IMR-90 (cell line): ENCODE measurements at regions not wholly inside any gene's neighbourhood (a gene's known extent, or its start where the extent isn't known, plus 50 kb on each side); places are given as distances from the start of the nearest gene placed in this dataset.
"Not testable (repeated sequence)": the region's sequence is repeated elsewhere in the genome, so short reads cannot be mapped to it uniquely, and the experiment has no call there.

Experiments
- ATAC-seq: fragments of 200-7000 bp; cut with Tn5 transposase; 2 replicates; pipeline ENCODE4 v1.9.1; 2020; ENCODE audit warnings: low read depth, mild to moderate bottlenecking, moderate library complexity
- BruUV-seq: library from RNA; stranded (reverse); fragments of 400-500 nt; replicated peaks from 2 replicates; lab custom pipeline; 2021; lab: Mats Ljungman, UMichigan
- CTCF ChIA-PET: fragments of 300-600 bp; formaldehyde crosslinking; extraction: SDS; loops from one replicate; lab custom pipeline; 2021; ENCODE audit warnings: antibody characterized with exemption; lab: Yijun Ruan, JAX
- POLR2A ChIA-PET: fragments of 300-600 bp; sonication (Branson Sonifier 250); formaldehyde crosslinking; loops from one replicate; lab custom pipeline; 2022; ENCODE audit warnings: antibody characterized with exemption; ENCODE audit not compliant: unreplicated experiment; lab: Charles Lee
- DNase-seq: peaks from one replicate; pipeline ENCODE4 v3.0.0; 2013
- H2AFZ ChIP-seq: replicated peaks from 2 replicates; pipeline ENCODE3; 2013; ENCODE audit warnings: low read length, mild to moderate bottlenecking; ENCODE audit not compliant: poor library complexity
- H2AK5ac ChIP-seq: 2 replicates; pipeline ENCODE4 v1.6.1; 2013; ENCODE audit warnings: low read depth, low read length, inconsistent platforms
- H2AK9ac ChIP-seq: replicated peaks from 2 replicates; pipeline ENCODE3; 2013; ENCODE audit warnings: mild to moderate bottlenecking, low read depth, low read length, moderate library complexity; ENCODE audit not compliant: poor library complexity
- H2BK120ac ChIP-seq: 2 replicates; pipeline ENCODE4 v1.6.1; 2013; ENCODE audit warnings: low read depth, low read length, inconsistent platforms
- H2BK15ac ChIP-seq: 3 replicates; pipeline ENCODE4 v1.6.1; 2013; ENCODE audit warnings: low read depth, low read length, inconsistent platforms
- H2BK20ac ChIP-seq: 2 replicates; pipeline ENCODE4 v1.6.1; 2013; ENCODE audit warnings: low read depth, mild to moderate bottlenecking, inconsistent platforms, low read length, moderate library complexity
- H2BK5ac ChIP-seq: 2 replicates; pipeline ENCODE4 v1.6.1; 2013; ENCODE audit warnings: mild to moderate bottlenecking, low read depth, low read length, inconsistent platforms; ENCODE audit not compliant: poor library complexity, severe bottlenecking
- H3K14ac ChIP-seq: replicated peaks from 2 replicates; pipeline ENCODE4 v1.6.1; 2013; ENCODE audit warnings: low read depth, low read length, inconsistent platforms
- H3K18ac ChIP-seq: 2 replicates; pipeline ENCODE4 v1.6.1; 2013; ENCODE audit warnings: low read depth, low read length, control low read depth
- H3K23ac ChIP-seq: 2 replicates; pipeline ENCODE4 v1.6.1; 2013; ENCODE audit warnings: low read depth, low read length, inconsistent platforms
- H3K27ac ChIP-seq: 2 replicates; pipeline ENCODE4 v1.5.1; 2013; ENCODE audit warnings: mild to moderate bottlenecking, control low read depth, low read length; ENCODE audit not compliant: insufficient read depth
- H3K27me3 ChIP-seq: 2 replicates; pipeline ENCODE4 v1.6.1; 2013; ENCODE audit warnings: low read length; ENCODE audit not compliant: control insufficient read depth, insufficient read depth
- H3K36me3 ChIP-seq: 2 replicates; pipeline ENCODE4 v1.6.1; 2013; ENCODE audit warnings: low read length, mixed read lengths; ENCODE audit not compliant: control insufficient read depth, insufficient read depth
- H3K4ac ChIP-seq: 2 replicates; pipeline ENCODE4 v1.6.1; 2013; ENCODE audit warnings: low read depth, low read length, inconsistent platforms
- H3K4me1 ChIP-seq: 2 replicates; pipeline ENCODE4 v1.6.1; 2013; ENCODE audit warnings: low read length, mixed read lengths; ENCODE audit not compliant: control insufficient read depth, insufficient read depth
- H3K4me2 ChIP-seq: 2 replicates; pipeline ENCODE4 v1.6.1; 2013; ENCODE audit warnings: low read depth, mild to moderate bottlenecking, control low read depth, low read length, moderate library complexity
- H3K4me3 ChIP-seq: 2 replicates; pipeline ENCODE4 v1.5.1; 2013; ENCODE audit warnings: low read depth, mild to moderate bottlenecking, control low read depth, low read length, moderate library complexity; ENCODE audit not compliant: insufficient read depth
- H3K56ac ChIP-seq: 2 replicates; pipeline ENCODE4 v1.6.1; 2013; ENCODE audit warnings: low read length, inconsistent platforms; ENCODE audit not compliant: insufficient read depth; ENCODE audit errors: extremely low read depth
- H3K79me1 ChIP-seq, 2 experiments: 2 replicates each; pipeline ENCODE4 v1.6.1; 2013; ENCODE audit warnings: low read length in 2 of 2, inconsistent platforms in 1 of 2, low read depth in 1 of 2
- H3K9ac ChIP-seq: 2 replicates; pipeline ENCODE4 v1.6.1; 2013; ENCODE audit warnings: low read depth, low read length, control low read depth
- H3K9me1 ChIP-seq: 2 replicates; pipeline ENCODE4 v1.6.1; 2013; ENCODE audit warnings: low read length, inconsistent platforms; ENCODE audit not compliant: insufficient read depth
- H3K9me3 ChIP-seq: 2 replicates; pipeline ENCODE4 v1.6.1; 2013; ENCODE audit warnings: low read length; ENCODE audit not compliant: control insufficient read depth, insufficient read depth
- H4K20me1 ChIP-seq: 2 replicates; pipeline ENCODE4 v1.6.1; 2013; ENCODE audit warnings: low read length, inconsistent platforms; ENCODE audit not compliant: insufficient read depth
- H4K5ac ChIP-seq: 2 replicates; pipeline ENCODE4 v1.6.1; 2013; ENCODE audit warnings: mild to moderate bottlenecking, low read depth, low read length, control low read depth
- H4K8ac ChIP-seq, 2 experiments: 2 replicates each; pipeline ENCODE4 v1.6.1; 2013; ENCODE audit warnings: low read depth in 2 of 2, low read length in 2 of 2, control low read depth in 1 of 2, inconsistent platforms in 1 of 2
- H4K91ac ChIP-seq: 2 replicates; pipeline ENCODE4 v1.6.1; 2013; ENCODE audit warnings: low read depth, low read length, inconsistent platforms; ENCODE audit not compliant: insufficient read depth
- WGBS, 2 experiments: methylation state at CpG; one replicate each; pipeline versions ENCODE4 v1.1.5 to v1.1.7; 2013; ENCODE audit warnings: missing lambda C conversion rate in 2 of 2; ENCODE audit not compliant: insufficient read length in 1 of 2; ENCODE audit errors: extremely low coverage in 2 of 2; 5-methylcytosine and 5-hydroxymethylcytosine counted together
- dilution Hi-C: fragments of 300-500 bp; cut with HindIII; formaldehyde crosslinking; loops from one replicate; pipeline ENCODE4 v1.14.3; 2018; ENCODE audit warnings: low sequenced_read_pairs; ENCODE audit not compliant: unreplicated experiment
- in situ Hi-C: fragments of 300-500 bp; cut with MboI; formaldehyde crosslinking; loops from 3 replicates; pipeline ENCODE4 v1.14.3; 2019; ENCODE audit warnings: low sequenced_read_pairs, inconsistent platforms, mixed read lengths
- intact Hi-C: fragments of 100-400 bp; cut with micrococcal nuclease; formaldehyde crosslinking; loops from 2 replicates; pipeline ENCODE4 v1.10.0; 2022

- H3K23ac ChIP-seq, H3K4me1 ChIP-seq, H2BK15ac ChIP-seq, H3K18ac ChIP-seq, H4K5ac ChIP-seq, H2BK5ac ChIP-seq, H3K27me3 ChIP-seq, H3K9ac ChIP-seq, H3K36me3 ChIP-seq, POLR2A ChIA-PET, BruUV-seq, H2AK5ac ChIP-seq, in situ Hi-C loops, H3K9me1 ChIP-seq, H2AFZ ChIP-seq, H3K4me2 ChIP-seq, H2BK120ac ChIP-seq, H4K8ac ChIP-seq, H2BK20ac ChIP-seq, CTCF ChIA-PET, H4K91ac ChIP-seq, dilution Hi-C loops, DNase-seq, intact Hi-C loops, H4K20me1 ChIP-seq, H3K56ac ChIP-seq, H3K14ac ChIP-seq, ATAC-seq, H2AK9ac ChIP-seq, H3K79me1 ChIP-seq, H3K27ac ChIP-seq, H3K4me3 ChIP-seq, H3K4ac ChIP-seq: not testable (repeated sequence)
- H3K9me3 ChIP-seq: peaks cover 17% of the 10 kb centered on the region
- 90% methylated on average over 3 of the region's 19 CpGs; no CpG with 5 or more reads in 1 of the 2 experiments for WGBS, 2 experiments
Measured at GRCh38 chr6:170213637-170214018, 77.2 kb downstream of the DLL1 start.
